B cell (primary cell): ENCODE measurements at regions not wholly inside any gene's neighbourhood (a gene's known extent, or its start where the extent isn't known, plus 50 kb on each side); places are given as distances from the start of the nearest gene placed in this dataset.

Source experiments
- ATAC-seq: fragments of 200-7000 bp; cut with Tn5 transposase; one replicate; pipeline ENCODE4 v1.10.0; 2021; ENCODE audit warnings: low read depth, mild to moderate bottlenecking, moderate number of reproducible peaks, moderate library complexity
- CTCF ChIA-PET: fragments of 350-600 bp; sonication (Branson Sonifier 250); formaldehyde crosslinking; loops from one replicate; lab custom pipeline; 2021; ENCODE audit warnings: antibody characterized with exemption, inconsistent platforms; lab: Charles Lee
- POLR2A ChIA-PET: fragments of 350-600 bp; sonication (Branson Sonifier 250); formaldehyde crosslinking; loops from one replicate; lab custom pipeline; 2021; ENCODE audit warnings: antibody characterized with exemption; lab: Charles Lee
- DNase-seq: peaks from one replicate; pipeline ENCODE4 v3.0.0; 2013
- H2AFZ ChIP-seq: 2 replicates; pipeline ENCODE4 v1.6.1; 2012; ENCODE audit warnings: mild to moderate bottlenecking, low read depth, low read length; ENCODE audit not compliant: insufficient read depth, poor library complexity, severe bottlenecking
- H3K27ac ChIP-seq, 2 donors: 1 replicate in 1 of 2; 2 replicates in 1 of 2; pipeline ENCODE4 v1.5.1; 2012 to 2013; ENCODE audit warnings: low read length in 2 of 2, mild to moderate bottlenecking in 2 of 2, moderate library complexity in 1 of 2
- H3K27me3 ChIP-seq, 4 experiments: fragments of 200-600 bp in 1 of 4; sonication (generic) in 1 of 4; replicated peaks in 1 of 4; 1 replicate in 2 of 4; 2 replicates in 2 of 4; pipeline versions ENCODE4 v1.6.1 to v1.7.0; 2013 to 2016; ENCODE audit warnings: low read length in 3 of 4, mild to moderate bottlenecking in 2 of 4, mixed read lengths in 1 of 4, moderate library complexity in 1 of 4; ENCODE audit not compliant: insufficient read depth in 4 of 4, control insufficient read depth in 3 of 4; ENCODE audit errors: control extremely low read depth in 1 of 4
- H3K36me3 ChIP-seq, 2 experiments: replicated peaks in 1 of 2; 1 replicate in 1 of 2; 2 replicates in 1 of 2; pipeline versions ENCODE4 v1.6.1 to v1.7.1; 2013; ENCODE audit warnings: low read length in 1 of 2; ENCODE audit not compliant: insufficient read depth in 2 of 2, control insufficient read depth in 1 of 2; ENCODE audit errors: control extremely low read depth in 1 of 2, extremely low read depth in 1 of 2
- H3K4me1 ChIP-seq, 2 donors: fragments of 200-600 bp in 1 of 2; sonication (generic) in 1 of 2; 1 replicate in 1 of 2; 2 replicates in 1 of 2; pipeline versions ENCODE4 v1.5.1 to v1.6.1; 2013 to 2017; ENCODE audit warnings: low read length in 2 of 2; ENCODE audit not compliant: control insufficient read depth in 2 of 2, insufficient read depth in 2 of 2
- H3K4me2 ChIP-seq: replicated peaks from 2 replicates; pipeline ENCODE3; 2012; ENCODE audit warnings: mild to moderate bottlenecking, low read depth, low read length; ENCODE audit not compliant: poor library complexity, severe bottlenecking
- H3K4me3 ChIP-seq, 5 experiments: fragments of 200-600 bp in 1 of 5; sonication (generic) in 1 of 5; 1 replicate in 3 of 5; 2 replicates in 2 of 5; pipeline versions ENCODE4 v1.5.1 to v1.7.0; 2011 to 2016; ENCODE audit warnings: low read length in 4 of 5, mild to moderate bottlenecking in 4 of 5, low read depth in 2 of 5, control low read depth in 1 of 5, moderate library complexity in 1 of 5; ENCODE audit not compliant: insufficient read depth in 1 of 5; ENCODE audit errors: control extremely low read depth in 1 of 5, extremely low read depth in 1 of 5
- H3K79me2 ChIP-seq: fragments of 200-600 bp; sonication (generic); one replicate; pipeline ENCODE4 v1.6.0; 2016; ENCODE audit warnings: low read length; ENCODE audit not compliant: control insufficient read depth, insufficient read depth
- H3K9ac ChIP-seq: fragments of 200-600 bp; sonication (generic); 2 replicates; pipeline ENCODE4 v1.6.1; 2017; ENCODE audit warnings: mild to moderate bottlenecking, low read length, moderate library complexity
- H3K9me3 ChIP-seq, 3 donors: one replicate each; pipeline versions ENCODE4 v1.6.1 to v1.7.1; 2013; ENCODE audit warnings: low read length in 2 of 3; ENCODE audit not compliant: control insufficient read depth in 2 of 3, insufficient read depth in 1 of 3; ENCODE audit errors: control extremely low read depth in 1 of 3
- H4K20me1 ChIP-seq: 2 replicates; pipeline ENCODE4 v1.6.0; 2012; ENCODE audit warnings: mild to moderate bottlenecking, low read length; ENCODE audit not compliant: insufficient read depth, control insufficient read depth, poor library complexity, severe bottlenecking
- H3K27ac Mint-ChIP-seq: one replicate; pipeline ENCODE4 v1.8.0; 2021; ENCODE audit warnings: mixed read lengths
- H3K27me3 Mint-ChIP-seq: one replicate; pipeline ENCODE4 v1.8.0; 2021; ENCODE audit warnings: mixed read lengths
- H3K4me1 Mint-ChIP-seq: one replicate; pipeline ENCODE4 v1.8.0; 2021; ENCODE audit warnings: mixed read lengths
- H3K4me3 Mint-ChIP-seq: one replicate; pipeline ENCODE4 v1.8.0; 2021; ENCODE audit warnings: mixed read lengths
- H3K9me3 Mint-ChIP-seq: one replicate; pipeline ENCODE4 v1.8.0; 2022; ENCODE audit warnings: mixed read lengths; ENCODE audit not compliant: insufficient read depth
- CTCF ChIP-seq: fragments of 200-600 bp; IDR thresholded peaks from one replicate; pipeline ENCODE4 v1.8.0; 2022; ENCODE audit warnings: antibody characterized with exemption, mild to moderate bottlenecking
- EZH2 ChIP-seq: IDR thresholded peaks from 2 replicates; pipeline ENCODE4 v1.6.1; 2012; ENCODE audit warnings: borderline replicate concordance, low read depth, mild to moderate bottlenecking, moderate library complexity, low read length; ENCODE audit not compliant: insufficient read depth, poor library complexity, severe bottlenecking
- WGBS: methylation state at CpG from one replicate; pipeline ENCODE4 v1.1.5; 2013; ENCODE audit warnings: missing lambda C conversion rate; ENCODE audit not compliant: insufficient coverage; 5-methylcytosine and 5-hydroxymethylcytosine counted together
- intact Hi-C: fragments of 100-400 bp; cut with micrococcal nuclease; formaldehyde crosslinking; loops from one replicate; pipeline ENCODE4 v1.10.0; 2022

- Mint-ChIP-seq H3K4me3 (no peak overlapping the region), H3K27ac (no peak overlapping the region), H3K9me3 (no peaks in the 10 kb centered on the region), H3K4me1 (no peaks in the 10 kb centered on the region), H3K27me3 (no peaks in the 10 kb centered on the region)
- POLR2A ChIA-PET, result no interaction called here
- Histone ChIP-seq H3K4me1 (no peaks in the 10 kb centered on the region), H4K20me1 (no peaks in the 10 kb centered on the region), H3K9ac (no peak overlapping the region), H3K4me2 (no peak overlapping the region), H2AFZ (no peak overlapping the region), H3K27ac (no peak overlapping the region), H3K9me3 (no peaks in the 10 kb centered on the region), H3K27me3 (no peaks in the 10 kb centered on the region), H3K4me3 (no peak overlapping the region), H3K79me2 (no peaks in the 10 kb centered on the region), H3K36me3 (no peaks in the 10 kb centered on the region)
- no peak for DNase-seq
- ATAC-seq, result no peak
- CTCF ChIA-PET, result no interaction called here
- no peak for TF ChIP-seq EZH2
- no peak for TF ChIP-seq CTCF
- no CpG with 5 or more reads among the region's 3 CpGs for WGBS
- intact Hi-C loops, result no loop called here
Measured at GRCh38 chr5:96201503-96201902, 231.5 kb downstream of the PCSK1 start.

GRCh38 chr5:96200641-96201040 lies 232.4 kb downstream of the PCSK1 start:
- no peaks in the 10 kb centered on the region for H4K20me1 ChIP-seq
- H3K9me3 ChIP-seq, result no peaks in the 10 kb centered on the region
- no peaks in the 10 kb centered on the region for H3K36me3 ChIP-seq
- no peaks in the 10 kb centered on the region for H3K9me3 Mint-ChIP-seq
- H3K27ac Mint-ChIP-seq, result no peak overlapping the region
- H3K4me3 ChIP-seq, result no peak overlapping the region
- DNase-seq, result no peak
- H3K27me3 ChIP-seq, result no peaks in the 10 kb centered on the region
- no peak for TF ChIP-seq CTCF
- no peak for TF ChIP-seq EZH2
- intact Hi-C loops, result no loop called here
- no peaks in the 10 kb centered on the region for H3K4me1 Mint-ChIP-seq
- ChIA-PET CTCF (no interaction called here), POLR2A (no interaction called here)
- no peak overlapping the region for H3K27ac ChIP-seq
- H3K27me3 Mint-ChIP-seq, result no peaks in the 10 kb centered on the region
- H3K4me1 ChIP-seq, result no peaks in the 10 kb centered on the region
- no peaks in the 10 kb centered on the region for H3K79me2 ChIP-seq
- H2AFZ ChIP-seq, result no peak overlapping the region
- no peak overlapping the region for H3K9ac ChIP-seq
- H3K4me2 ChIP-seq, result no peak overlapping the region
- no CpG with 5 or more reads among the region's 1 CpG for WGBS
- no peak for ATAC-seq
- H3K4me3 Mint-ChIP-seq, result no peak overlapping the region
